ENCODE measurements at regions not wholly inside any gene's neighbourhood (a gene's known extent, or its start where the extent isn't known, plus 50 kb on each side); places are given as distances from the start of the nearest gene placed in this dataset.

DNA sequence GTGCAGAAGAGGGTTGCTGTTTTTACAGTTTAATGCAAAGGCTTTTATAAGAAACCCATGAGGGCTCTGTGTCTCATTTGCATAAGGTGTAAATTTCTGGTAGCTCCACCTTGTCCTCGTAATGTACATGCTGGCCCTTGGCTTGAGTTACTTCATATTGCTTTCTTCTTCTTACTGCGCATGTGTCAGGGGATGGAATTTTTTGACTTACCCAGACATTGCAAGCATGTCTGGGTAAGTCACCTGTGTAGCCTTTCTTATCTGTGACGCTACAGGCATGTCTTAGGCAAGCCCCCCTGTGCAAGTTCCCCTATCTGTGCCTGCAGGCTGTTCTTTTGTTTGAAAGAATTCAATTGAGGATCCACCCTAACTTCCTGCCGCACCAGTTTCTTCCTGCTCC lies 274.2 kb downstream of the ETNK1 start:
- Histone ChIP-seq H3K27ac (no peak overlapping the region), H3K27me3 (no peaks in the 10 kb centered on the region), H3K4me3 (no peak overlapping the region), H3K9me3 (no peaks in the 10 kb centered on the region), H3K36me3 (replicated peaks in 1 of 2; ENCODE audit: insufficient read depth in 1 of 2, low read depth in 2 of 2) (no peaks in the 10 kb centered on the region), H3K4me1 (peaks cover 5% of the 10 kb centered on the region)
- TF ChIP-seq POLR2A (IDR thresholded peaks at IDR 0.05), result no peak
- TF ChIP-seq CTCF (IDR thresholded peaks at IDR 0.05), result no peak
- WGBS, 2 donors, result 59 to 68% methylated on average over 4 of the region's 4 CpGs
- ATAC-seq, result no peak
- DNase-seq, result no peak
- intact Hi-C loops (cut with DNase I), result no loop called here

DNA sequence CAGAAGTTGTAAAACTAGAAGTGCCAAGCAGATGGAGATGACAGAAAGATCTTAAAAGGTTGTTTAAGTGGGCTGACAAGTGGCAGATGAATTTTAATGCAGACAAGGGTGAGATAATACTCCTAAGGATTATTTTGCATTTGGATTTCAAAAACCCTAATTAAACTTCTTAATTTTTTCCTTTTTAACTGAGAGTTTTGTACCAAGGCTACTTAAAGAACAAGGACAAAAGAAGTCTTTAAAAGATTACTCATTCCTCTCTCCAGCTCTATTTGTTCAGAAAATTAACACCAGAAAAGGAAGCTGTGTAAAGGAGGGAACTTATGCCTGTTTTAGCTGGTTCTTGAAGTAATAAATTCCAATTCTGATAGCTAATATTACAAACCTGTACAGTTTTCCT lies 275.4 kb downstream of the ETNK1 start:
- Histone ChIP-seq H3K4me3 (no peak overlapping the region), H3K4me1 (no peaks in the 10 kb centered on the region), H3K27me3 (no peaks in the 10 kb centered on the region), H3K9me3 (no peaks in the 10 kb centered on the region), H3K36me3 (replicated peaks in 1 of 2; ENCODE audit: insufficient read depth in 1 of 2, low read depth in 2 of 2) (no peaks in the 10 kb centered on the region), H3K27ac (no peak overlapping the region)
- ATAC-seq, result no peak
- intact Hi-C loops (cut with DNase I), result no loop called here
- no peak for DNase-seq
- no peak for TF ChIP-seq POLR2A (IDR thresholded peaks at IDR 0.05)
- no peak for TF ChIP-seq CTCF (IDR thresholded peaks at IDR 0.05)

GRCh38 chr12:22904485-22904884 lies 279.5 kb downstream of the ETNK1 start:
- DNase-seq (no peak), ATAC-seq (no peak)
- Histone ChIP-seq H3K4me1 (no peaks in the 10 kb centered on the region), H3K9me3 (no peaks in the 10 kb centered on the region), H3K4me3 (no peak overlapping the region), H3K27me3 (no peaks in the 10 kb centered on the region), H3K36me3 (replicated peaks in 1 of 2; ENCODE audit: insufficient read depth in 1 of 2, low read depth in 2 of 2) (no peaks in the 10 kb centered on the region), H3K27ac (no peak overlapping the region)
- intact Hi-C loops (cut with DNase I), result no loop called here
- no peak for TF ChIP-seq POLR2A (IDR thresholded peaks at IDR 0.05)
- no peak for TF ChIP-seq CTCF (IDR thresholded peaks at IDR 0.05)
- WGBS, 2 donors, result 77% methylated on average over 1 of the region's 1 CpG; no CpG with 5 or more reads in 1 of the 2 donors

DNA sequence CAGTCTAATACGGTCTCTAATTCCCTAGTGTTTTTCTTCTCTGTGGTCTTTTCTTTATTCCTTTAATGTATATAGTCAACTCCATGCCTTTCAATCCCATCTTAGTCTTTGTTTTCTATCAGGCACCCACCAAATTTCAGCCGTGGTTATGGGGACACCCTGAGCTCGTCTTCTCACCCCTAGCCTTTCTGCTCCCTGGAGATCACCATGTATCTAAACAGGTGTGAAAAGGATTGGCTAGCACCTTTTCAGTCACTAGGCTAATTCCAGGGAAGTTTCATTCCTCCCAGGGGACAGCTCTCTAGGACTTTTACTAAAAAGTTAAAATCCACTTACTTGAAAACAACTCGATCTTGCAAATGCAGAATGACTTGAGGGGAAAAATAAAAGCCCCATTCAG lies 291.3 kb downstream of the ETNK1 start:
- no peaks in the 10 kb centered on the region for H3K4me1 ChIP-seq
- H3K27me3 ChIP-seq, result no peaks in the 10 kb centered on the region
- ATAC-seq (no peak), DNase-seq (no peak)
- TF ChIP-seq CTCF (IDR thresholded peaks at IDR 0.05) (no peak), POLR2A (IDR thresholded peaks at IDR 0.05) (no peak)
- H3K9me3 ChIP-seq, result no peaks in the 10 kb centered on the region
- WGBS, 2 donors, result 39 to 41% methylated on average over 4 of the region's 4 CpGs
- no peaks in the 10 kb centered on the region for H3K36me3 ChIP-seq (replicated peaks in 1 of 2; ENCODE audit: insufficient read depth in 1 of 2, low read depth in 2 of 2)
- intact Hi-C loops (cut with DNase I), result no loop called here
- H3K27ac ChIP-seq, result no peak overlapping the region
- no peak overlapping the region for H3K4me3 ChIP-seq

DNA sequence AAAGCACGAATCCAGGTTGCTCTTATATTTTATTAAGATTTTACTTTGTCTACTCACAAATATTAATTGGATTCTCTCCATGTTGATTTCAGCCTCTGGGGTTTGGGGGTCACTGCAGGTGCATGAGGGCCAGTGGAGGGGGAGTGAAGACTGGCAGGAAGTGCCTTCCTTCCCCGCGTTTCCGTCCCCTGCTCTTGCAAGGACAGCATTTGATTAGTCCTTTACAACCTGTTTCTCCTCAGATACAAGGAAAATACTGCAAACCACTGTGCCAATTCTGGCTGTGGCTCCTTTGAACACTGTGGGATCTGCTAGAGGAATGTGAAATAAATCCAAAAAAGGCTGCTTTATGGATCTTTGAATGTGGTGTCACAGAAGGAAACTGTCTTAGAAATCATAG lies 291.8 kb downstream of the ETNK1 start:
- 9 to 31% methylated on average over 4 of the region's 4 CpGs for WGBS, 2 donors
- no peak overlapping the region for H3K4me3 ChIP-seq
- DNase-seq, result no peak
- no peaks in the 10 kb centered on the region for H3K4me1 ChIP-seq
- no peaks in the 10 kb centered on the region for H3K27me3 ChIP-seq
- no peak for ATAC-seq
- H3K9me3 ChIP-seq, result no peaks in the 10 kb centered on the region
- no peaks in the 10 kb centered on the region for H3K36me3 ChIP-seq (replicated peaks in 1 of 2; ENCODE audit: insufficient read depth in 1 of 2, low read depth in 2 of 2)
- intact Hi-C loops (cut with DNase I), result no loop called here
- TF ChIP-seq CTCF (IDR thresholded peaks at IDR 0.05), result no peak
- TF ChIP-seq POLR2A (IDR thresholded peaks at IDR 0.05), result no peak
- H3K27ac ChIP-seq, result no peak overlapping the region
